ENCODE measurements at regions not wholly inside any gene's neighbourhood (a gene's known extent, or its start where the extent isn't known, plus 50 kb on each side); places are given as distances from the start of the nearest gene placed in this dataset.

DNA sequence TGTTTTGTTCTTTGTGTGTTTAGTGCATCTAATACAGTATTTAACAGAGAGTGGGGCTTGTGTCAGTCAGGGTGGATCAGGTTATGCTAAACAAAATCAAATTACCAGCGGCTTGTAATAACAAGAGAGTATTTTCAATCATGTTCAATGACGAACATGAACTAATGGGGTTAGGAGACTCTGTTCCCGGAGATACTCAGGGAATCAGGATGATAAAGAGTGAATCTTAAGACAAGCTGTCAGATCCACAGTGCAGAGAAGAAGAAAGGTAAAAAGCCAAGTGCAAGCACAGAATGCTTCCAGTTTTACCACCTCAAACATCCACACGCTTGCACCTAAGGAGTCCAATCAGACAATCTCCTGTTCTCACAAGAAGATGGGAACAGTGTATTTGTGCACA is 1331.5 kb upstream of the TMEM132C start:
- TF ChIP-seq, protein P1, sequence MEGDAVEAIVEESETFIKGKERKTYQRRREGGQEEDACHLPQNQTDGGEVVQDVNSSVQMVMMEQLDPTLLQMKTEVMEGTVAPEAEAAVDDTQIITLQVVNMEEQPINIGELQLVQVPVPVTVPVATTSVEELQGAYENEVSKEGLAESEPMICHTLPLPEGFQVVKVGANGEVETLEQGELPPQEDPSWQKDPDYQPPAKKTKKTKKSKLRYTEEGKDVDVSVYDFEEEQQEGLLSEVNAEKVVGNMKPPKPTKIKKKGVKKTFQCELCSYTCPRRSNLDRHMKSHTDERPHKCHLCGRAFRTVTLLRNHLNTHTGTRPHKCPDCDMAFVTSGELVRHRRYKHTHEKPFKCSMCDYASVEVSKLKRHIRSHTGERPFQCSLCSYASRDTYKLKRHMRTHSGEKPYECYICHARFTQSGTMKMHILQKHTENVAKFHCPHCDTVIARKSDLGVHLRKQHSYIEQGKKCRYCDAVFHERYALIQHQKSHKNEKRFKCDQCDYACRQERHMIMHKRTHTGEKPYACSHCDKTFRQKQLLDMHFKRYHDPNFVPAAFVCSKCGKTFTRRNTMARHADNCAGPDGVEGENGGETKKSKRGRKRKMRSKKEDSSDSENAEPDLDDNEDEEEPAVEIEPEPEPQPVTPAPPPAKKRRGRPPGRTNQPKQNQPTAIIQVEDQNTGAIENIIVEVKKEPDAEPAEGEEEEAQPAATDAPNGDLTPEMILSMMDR (IDR thresholded peaks at IDR 0.05) = no peak
- no peak for TF ChIP-seq POLR2A (IDR thresholded peaks at IDR 0.05)

Data from heart left ventricle (tissue), 13 donors.